SU-DHL-6 (cell line): ENCODE measurements at regions not wholly inside any gene's neighbourhood (a gene's known extent, or its start where the extent isn't known, plus 50 kb on each side); places are given as distances from the start of the nearest gene placed in this dataset.

ENCODE experiments used
- H2AFZ ChIP-seq: fragments of 200-600 bp; sonication (generic); 2 replicates; pipeline ENCODE4 v1.6.1; 2014; ENCODE audit warnings: low read depth, mild to moderate bottlenecking, moderate library complexity, mixed read lengths, antibody characterized with exemption, low read length; ENCODE audit not compliant: severe bottlenecking
- H3F3A ChIP-seq: fragments of 200-600 bp; shearing (Covaris generic); 2 replicates; pipeline ENCODE4 v1.6.0; 2016; ENCODE audit warnings: antibody characterized with exemption, mild to moderate bottlenecking; ENCODE audit not compliant: insufficient read depth
- H3K27ac ChIP-seq: fragments of 200-600 bp; sonication (generic); 2 replicates; pipeline ENCODE4 v1.5.1; 2016; ENCODE audit warnings: low read depth, mild to moderate bottlenecking, low read length, moderate library complexity, mixed read lengths
- H3K27me3 ChIP-seq: fragments of 200-600 bp; sonication (generic), shearing (Covaris generic); 2 replicates; pipeline ENCODE4 v1.6.0; 2014; ENCODE audit warnings: mild to moderate bottlenecking, low read length
- H3K36me3 ChIP-seq: fragments of 200-600 bp; sonication (generic); 2 replicates; pipeline ENCODE4 v1.6.1; 2014; ENCODE audit warnings: mild to moderate bottlenecking, low read length, mixed read lengths
- H3K4me2 ChIP-seq: fragments of 300-600, 200-600 bp; shearing (Covaris generic), sonication (generic); 2 replicates; pipeline ENCODE4 v1.6.0; 2014; ENCODE audit warnings: low read length, low read depth, mild to moderate bottlenecking; ENCODE audit not compliant: poor library complexity, severe bottlenecking
- H3K4me3 ChIP-seq: fragments of 200-600 bp; sonication (generic); 2 replicates; pipeline ENCODE4 v1.5.1; 2014; ENCODE audit warnings: antibody characterized with exemption, low read length, mild to moderate bottlenecking, mixed read lengths; ENCODE audit not compliant: insufficient read depth, poor library complexity, severe bottlenecking
- H3K79me2 ChIP-seq: fragments of 200-600 bp; sonication (generic); 2 replicates; pipeline ENCODE4 v1.6.1; 2014; ENCODE audit warnings: mild to moderate bottlenecking, low read length, moderate library complexity; ENCODE audit not compliant: insufficient read depth
- H3K9ac ChIP-seq: fragments of 200-600 bp; sonication (generic); 2 replicates; pipeline ENCODE4 v1.7.0; 2014; ENCODE audit warnings: mild to moderate bottlenecking, low read length
- H3K9me2 ChIP-seq: fragments of 200-600 bp; sonication (generic); replicated peaks from 2 replicates; pipeline ENCODE4 v1.6.1; 2014; ENCODE audit warnings: low read length; ENCODE audit not compliant: insufficient read depth
- H3K9me3 ChIP-seq: fragments of 200-600 bp; sonication (generic); 2 replicates; pipeline ENCODE4 v1.6.1; 2014; ENCODE audit warnings: low read length, mixed read lengths; ENCODE audit not compliant: insufficient read depth
- H4K20me1 ChIP-seq: fragments of 200-600 bp; sonication (generic); 2 replicates; pipeline ENCODE4 v1.6.1; 2014; ENCODE audit warnings: low read depth, mild to moderate bottlenecking, antibody characterized with exemption, low read length, moderate library complexity, mixed read lengths
- CTCF ChIP-seq: fragments of 200-600 bp; sonication (generic); IDR thresholded peaks from one replicate; pipeline ENCODE4 v1.5.1; 2017; ENCODE audit warnings: antibody characterized with exemption, mild to moderate bottlenecking, low read length, moderate library complexity; ENCODE audit not compliant: insufficient read depth, poor library complexity, severe bottlenecking
- EZH2phosphoT487 ChIP-seq: fragments of 200-600 bp; sonication (generic), shearing (Covaris generic); conservative IDR thresholded peaks from 2 replicates; pipeline ENCODE4 v1.6.1; 2018; ENCODE audit warnings: mild to moderate bottlenecking, antibody characterized with exemption, low read length, moderate library complexity, mixed read lengths

GRCh38 chr2:37786191-37786698, 114.8 kb upstream of the CDC42EP3 start:
- H3K9ac ChIP-seq = no peak overlapping the region
- no peaks in the 10 kb centered on the region for H3F3A ChIP-seq
- H3K4me3 ChIP-seq = no peak overlapping the region
- no peaks in the 10 kb centered on the region for H3K27me3 ChIP-seq
- no peak overlapping the region for H3K27ac ChIP-seq
- H3K79me2 ChIP-seq = no peaks in the 10 kb centered on the region
- no peak overlapping the region for H3K4me2 ChIP-seq
- H2AFZ ChIP-seq = no peak overlapping the region
- TF ChIP-seq EZH2phosphoT487 (no peak), CTCF (no peak)
- H4K20me1 ChIP-seq = no peaks in the 10 kb centered on the region
- H3K9me3 ChIP-seq = peaks cover 6% of the 10 kb centered on the region; the same call in 1 of the 2 replicates
- H3K9me2 ChIP-seq = no peaks in the 10 kb centered on the region
- H3K36me3 ChIP-seq = no peaks in the 10 kb centered on the region

GRCh38 chr2:37786854-37787253, 115.4 kb upstream of the CDC42EP3 start:
- no peak overlapping the region for H3K27ac ChIP-seq
- H3K9me3 ChIP-seq = peaks cover 6% of the 10 kb centered on the region; the same call in 1 of the 2 replicates
- TF ChIP-seq EZH2phosphoT487 (no peak), CTCF (no peak)
- no peaks in the 10 kb centered on the region for H4K20me1 ChIP-seq
- H2AFZ ChIP-seq = no peak overlapping the region
- no peaks in the 10 kb centered on the region for H3K36me3 ChIP-seq
- no peak overlapping the region for H3K4me2 ChIP-seq
- H3K9ac ChIP-seq = no peak overlapping the region
- H3K79me2 ChIP-seq = no peaks in the 10 kb centered on the region
- H3K9me2 ChIP-seq = no peaks in the 10 kb centered on the region
- H3K27me3 ChIP-seq = no peaks in the 10 kb centered on the region
- no peaks in the 10 kb centered on the region for H3F3A ChIP-seq
- no peak overlapping the region for H3K4me3 ChIP-seq

DNA sequence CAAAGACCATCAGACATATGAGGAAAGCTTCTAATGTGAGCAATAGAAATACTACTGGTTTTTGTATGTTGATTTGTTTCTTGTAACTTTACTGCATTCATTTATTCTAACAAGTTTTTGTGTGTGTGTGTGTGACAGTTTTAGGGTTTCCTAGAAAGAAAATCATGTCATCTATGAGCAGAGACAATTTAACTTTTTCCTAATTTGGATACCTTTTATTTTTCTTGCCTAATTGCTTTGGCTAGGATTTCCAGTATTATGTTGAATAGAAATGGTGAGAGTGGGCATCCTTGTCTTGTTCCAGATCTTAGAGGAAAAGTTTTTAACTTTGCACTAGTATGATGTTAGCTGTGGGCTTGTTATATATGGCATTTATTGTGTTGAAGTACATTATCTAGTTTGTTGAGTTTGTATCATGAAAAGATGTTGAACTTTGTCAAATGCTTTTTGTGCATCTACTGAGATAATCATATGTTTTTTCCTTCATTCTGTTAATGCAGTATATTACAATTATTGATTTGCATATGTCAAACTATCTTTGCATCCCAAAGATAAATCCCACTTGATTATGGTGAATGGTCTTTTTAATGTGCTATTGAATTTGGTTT, 117.3 kb upstream of the CDC42EP3 start:
- H3K9me2 ChIP-seq = no peaks in the 10 kb centered on the region
- H3K4me3 ChIP-seq = no peak overlapping the region
- TF ChIP-seq CTCF = no peak
- no peak for TF ChIP-seq EZH2phosphoT487

More for the DNA sequence above, 117.3 kb upstream of the CDC42EP3 start:
- Histone ChIP-seq H3K9me3 (peaks cover 6% of the 10 kb centered on the region; the same call in 1 of the 2 replicates), H3K27me3 (no peaks in the 10 kb centered on the region), H2AFZ (no peak overlapping the region), H4K20me1 (no peaks in the 10 kb centered on the region), H3F3A (no peaks in the 10 kb centered on the region), H3K36me3 (no peaks in the 10 kb centered on the region), H3K79me2 (no peaks in the 10 kb centered on the region), H3K9ac (no peak overlapping the region), H3K27ac (no peak overlapping the region), H3K4me2 (no peak overlapping the region)
